ENCODE measurements at regions not wholly inside any gene's neighbourhood (a gene's known extent, or its start where the extent isn't known, plus 50 kb on each side); places are given as distances from the start of the nearest gene placed in this dataset.

- TF ChIP-seq POLR2A (IDR thresholded peaks at IDR 0.05), result no peak
- no peak for TF ChIP-seq CTCF (IDR thresholded peaks at IDR 0.05)
- no peak for TF ChIP-seq POLR2AphosphoS5 (IDR thresholded peaks at IDR 0.05)
- 26% methylated on average over 1 of the region's 1 CpG for WGBS
- H3K36me3 ChIP-seq, result no peaks in the 10 kb centered on the region
- intact Hi-C loops (cut with DNase I), result no loop called here
- H3K4me1 ChIP-seq (replicated peaks), result no peaks in the 10 kb centered on the region
- no peaks in the 10 kb centered on the region for H3K27me3 ChIP-seq (replicated peaks; ENCODE audit: insufficient read depth)
- no peak overlapping the region for H3K4me3 ChIP-seq
- H3K27ac ChIP-seq, result no peak overlapping the region
- H3K9me3 ChIP-seq, result no peaks in the 10 kb centered on the region
- no peak for DNase-seq (ENCODE audit: low spot score)
These were observed 466.1 kb downstream of the BTBD3 start for GRCh38 chr20:12383821-12384220.

GRCh38 chr20:12386821-12387220, 469.1 kb downstream of the BTBD3 start:
- WGBS, result 68% methylated on average over 3 of the region's 3 CpGs

GRCh38 chr20:12391099-12391498, 473.4 kb downstream of the BTBD3 start:
- H3K4me3 ChIP-seq, result no peak overlapping the region
- no peak for TF ChIP-seq CTCF (IDR thresholded peaks at IDR 0.05)
- no peak for TF ChIP-seq POLR2A (IDR thresholded peaks at IDR 0.05)
- no peak for TF ChIP-seq POLR2AphosphoS5 (IDR thresholded peaks at IDR 0.05)
- intact Hi-C loops (cut with DNase I), result no loop called here
- H3K9me3 ChIP-seq, result no peaks in the 10 kb centered on the region
- no peak for DNase-seq (ENCODE audit: low spot score)
- no peak overlapping the region for H3K27ac ChIP-seq
- no peaks in the 10 kb centered on the region for H3K27me3 ChIP-seq (replicated peaks; ENCODE audit: insufficient read depth)
- no peaks in the 10 kb centered on the region for H3K4me1 ChIP-seq (replicated peaks)
- 91% methylated on average over 1 of the region's 1 CpG for WGBS
- no peaks in the 10 kb centered on the region for H3K36me3 ChIP-seq

More at GRCh38 chr20:12386821-12387220, 469.1 kb downstream of the BTBD3 start:
- intact Hi-C loops (cut with DNase I), result no loop called here
- no peaks in the 10 kb centered on the region for H3K9me3 ChIP-seq
- H3K27ac ChIP-seq, result no peak overlapping the region
- TF ChIP-seq POLR2AphosphoS5 (IDR thresholded peaks at IDR 0.05) (no peak), CTCF (IDR thresholded peaks at IDR 0.05) (no peak), POLR2A (IDR thresholded peaks at IDR 0.05) (no peak)
- H3K27me3 ChIP-seq (replicated peaks; ENCODE audit: insufficient read depth), result no peaks in the 10 kb centered on the region
- DNase-seq (ENCODE audit: low spot score), result no peak
- no peaks in the 10 kb centered on the region for H3K4me1 ChIP-seq (replicated peaks)
- H3K4me3 ChIP-seq, result no peak overlapping the region
- no peaks in the 10 kb centered on the region for H3K36me3 ChIP-seq

GRCh38 chr20:12394786-12395185, 477.1 kb downstream of the BTBD3 start:
- Histone ChIP-seq H3K27me3 (replicated peaks; ENCODE audit: insufficient read depth) (no peaks in the 10 kb centered on the region), H3K9me3 (no peaks in the 10 kb centered on the region), H3K36me3 (no peaks in the 10 kb centered on the region), H3K27ac (no peak overlapping the region), H3K4me3 (no peak overlapping the region), H3K4me1 (replicated peaks) (no peaks in the 10 kb centered on the region)
- no peak for DNase-seq (ENCODE audit: low spot score)
- WGBS, result 79% methylated on average over 4 of the region's 4 CpGs
- intact Hi-C loops (cut with DNase I), result no loop called here
- TF ChIP-seq POLR2A (IDR thresholded peaks at IDR 0.05) (no peak), CTCF (IDR thresholded peaks at IDR 0.05) (no peak), POLR2AphosphoS5 (IDR thresholded peaks at IDR 0.05) (no peak)

GRCh38 chr20:12395353-12395752, 477.7 kb downstream of the BTBD3 start:
- 78% methylated on average over 3 of the region's 3 CpGs for whole genome bisulfite sequencing
- H3K27me3 ChIP-seq (replicated peaks; ENCODE audit: insufficient read depth), result no peaks in the 10 kb centered on the region
- no peaks in the 10 kb centered on the region for H3K4me1 ChIP-seq (replicated peaks)
- intact Hi-C loops (cut with DNase I), result no loop called here
- H3K9me3 ChIP-seq, result no peaks in the 10 kb centered on the region
- H3K27ac ChIP-seq, result no peak overlapping the region
- no peak overlapping the region for H3K4me3 ChIP-seq
- TF ChIP-seq POLR2AphosphoS5 (IDR thresholded peaks at IDR 0.05) (no peak), POLR2A (IDR thresholded peaks at IDR 0.05) (no peak), CTCF (IDR thresholded peaks at IDR 0.05) (no peak)
- no peaks in the 10 kb centered on the region for H3K36me3 ChIP-seq
- DNase-seq (ENCODE audit: low spot score), result no peak
